Sigmoid colon (tissue), 4 donors: ENCODE measurements at regions not wholly inside any gene's neighbourhood (a gene's known extent, or its start where the extent isn't known, plus 50 kb on each side); places are given as distances from the start of the nearest gene placed in this dataset.

ENCODE experiments used
- CTCF ChIP-seq, 4 experiments: fragments of 450-650 bp in 3 of 4; fragments of 200-600 bp in 1 of 4; IDR thresholded peaks; one replicate each; pipeline ENCODE4 v1.5.1; 2016 to 2019; ENCODE audit warnings: antibody characterized with exemption in 4 of 4, mild to moderate bottlenecking in 3 of 4, moderate library complexity in 2 of 4
- EP300 ChIP-seq, 4 donors: sonication (generic); formaldehyde crosslinking; IDR thresholded peaks; one replicate each; pipeline ENCODE4 v1.6.1; 2017; ENCODE audit warnings: antibody characterized with exemption in 4 of 4
- POLR2A ChIP-seq, 2 donors: fragments of 450-650 bp; IDR thresholded peaks; one replicate each; pipeline ENCODE4 v1.6.1; 2016; ENCODE audit warnings: antibody characterized with exemption in 2 of 2, mild to moderate bottlenecking in 2 of 2, moderate library complexity in 2 of 2
- POLR2AphosphoS5 ChIP-seq, 4 donors: sonication (generic); formaldehyde crosslinking; IDR thresholded peaks; one replicate each; pipeline ENCODE4 v1.6.1; 2017; ENCODE audit warnings: antibody characterized with exemption in 4 of 4

DNA sequence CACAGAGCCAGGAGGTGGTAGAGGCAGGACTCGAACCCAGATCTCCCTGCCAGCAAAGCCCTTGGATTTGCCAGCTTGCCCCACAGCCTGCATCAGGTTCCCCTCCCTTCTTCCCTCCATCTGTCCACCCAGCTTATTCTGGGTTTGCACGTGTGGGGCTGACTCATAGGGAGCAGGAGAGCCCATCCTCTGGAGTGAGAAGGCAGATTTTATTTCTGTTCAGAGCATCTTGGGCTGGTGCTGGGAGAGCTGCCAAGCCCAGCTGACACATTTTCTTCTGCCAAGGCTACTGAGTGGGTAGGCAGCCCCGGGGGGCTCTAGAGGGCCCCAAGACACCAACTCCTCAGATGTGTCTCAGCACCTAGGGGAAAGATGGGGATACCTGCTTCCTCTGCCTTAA, 106.3 kb upstream of the CRHR1 start:
- no peak for TF ChIP-seq CTCF (IDR thresholded peaks at IDR 0.05)
- TF ChIP-seq POLR2A (IDR thresholded peaks at IDR 0.05): no peak
- no peak for TF ChIP-seq EP300 (IDR thresholded peaks at IDR 0.05)
- no peak for TF ChIP-seq POLR2AphosphoS5 (IDR thresholded peaks at IDR 0.05)
